Muscle of arm (tissue), 1 donor: ENCODE measurements at regions not wholly inside any gene's neighbourhood (a gene's known extent, or its start where the extent isn't known, plus 50 kb on each side); places are given as distances from the start of the nearest gene placed in this dataset.
"Not testable (repeated sequence)": the region's sequence is repeated elsewhere in the genome, so short reads cannot be mapped to it uniquely, and the experiment has no call there.

Experiments
- DNase-seq: peaks from one replicate; pipeline ENCODE4 v3.0.0-alpha.2; 2013

GRCh38 chr14:58730792-58731464 lies 93.2 kb downstream of the DACT1 start:
- DNase-seq, result no peak

DNA sequence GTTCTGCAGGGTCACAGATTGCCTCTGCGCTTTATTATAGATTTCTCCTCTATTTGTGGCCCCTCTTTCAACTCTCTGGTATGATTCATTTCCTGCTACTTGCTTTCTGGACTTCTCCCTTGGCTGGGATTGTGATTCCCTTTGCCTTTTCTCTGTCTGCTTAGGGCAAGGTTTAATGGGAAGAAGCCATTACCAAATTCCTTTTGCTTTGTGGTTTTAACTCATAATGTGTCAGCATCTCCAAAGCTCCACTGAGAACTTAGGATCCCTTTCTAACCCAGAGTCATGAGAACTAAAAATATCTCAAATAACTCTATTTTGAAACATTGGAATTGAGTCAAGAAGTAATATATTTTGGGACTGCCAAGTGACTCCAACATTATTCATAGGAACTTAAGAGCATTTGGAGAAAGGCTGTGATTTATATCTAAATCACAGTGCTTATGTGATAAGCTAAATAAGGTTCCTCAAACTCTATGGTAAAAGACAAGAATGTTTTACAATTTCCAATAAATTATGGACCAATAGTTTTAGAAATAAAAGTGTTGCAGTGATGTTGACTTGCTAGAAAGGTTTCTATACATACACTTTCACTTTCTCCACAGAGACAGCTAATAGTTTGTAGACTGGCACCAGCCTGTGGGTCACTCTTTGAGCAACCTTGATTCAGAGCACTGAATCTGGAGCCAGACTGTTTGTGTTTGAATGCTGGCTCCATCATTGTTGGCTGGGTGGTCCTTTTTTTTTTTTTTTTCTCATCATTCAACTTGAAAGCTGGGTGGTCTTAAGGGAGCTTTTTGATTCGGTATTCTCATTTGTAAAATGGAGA lies 93.9 kb downstream of the DACT1 start:
- DNase-seq, result no peak

GRCh38 chr14:58732387-58732786 lies 94.6 kb downstream of the DACT1 start:
- DNase-seq, result no peak

DNA sequence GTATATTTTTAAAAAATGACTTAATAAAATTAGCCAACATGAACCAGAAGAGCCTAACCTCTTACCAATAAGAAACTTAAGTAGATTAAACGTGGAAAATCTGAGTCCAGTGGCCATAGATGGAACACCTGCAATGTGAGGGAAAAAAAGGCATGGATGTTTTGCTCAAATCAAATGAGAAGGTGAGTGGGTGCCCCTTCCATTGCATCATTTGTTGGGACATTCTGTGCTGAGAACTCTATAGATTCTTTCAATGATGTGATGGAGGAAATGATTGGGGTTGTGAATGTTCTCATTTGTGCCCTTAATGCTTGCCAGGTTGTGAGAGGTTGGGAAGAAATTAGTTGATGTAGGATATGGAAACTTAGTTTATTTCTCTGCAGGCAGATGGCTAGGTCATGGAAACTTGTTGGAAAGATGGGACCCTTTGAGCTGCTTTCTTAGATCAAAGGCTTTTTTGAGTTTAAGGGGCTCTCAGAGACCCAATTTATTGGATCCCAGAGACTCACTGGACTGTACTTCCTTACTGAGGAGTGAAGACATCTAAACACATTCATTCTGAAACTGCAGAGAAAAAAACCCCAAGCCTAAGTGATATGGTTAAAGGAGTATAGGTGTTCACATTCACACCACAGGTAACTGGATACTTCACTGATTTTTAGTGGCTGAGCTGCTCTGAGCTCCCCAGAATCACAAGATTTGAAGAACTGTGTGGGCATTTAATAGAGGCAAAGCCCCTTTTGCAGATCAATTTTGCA lies 95.9 kb downstream of the DACT1 start:
- no peak for DNase-seq

DNA sequence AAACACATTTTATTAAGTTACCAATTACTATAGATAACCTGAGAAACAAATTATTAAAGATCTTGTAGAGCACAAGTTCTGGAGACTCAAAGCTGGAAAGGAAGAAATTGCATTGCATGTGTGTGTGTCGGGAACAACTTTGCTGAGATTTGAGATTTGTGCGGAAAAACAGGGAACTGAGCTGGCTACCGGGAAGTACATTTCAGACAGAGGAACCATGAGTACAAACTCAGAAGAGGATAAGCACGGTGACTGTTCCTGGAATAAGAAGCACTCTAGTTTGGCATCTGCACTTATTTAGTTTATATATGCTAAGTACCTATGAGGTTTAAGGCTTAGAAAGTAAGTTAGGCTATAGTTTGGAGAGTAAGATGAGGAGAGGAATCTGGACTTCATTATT lies 97.8 kb downstream of the DACT1 start:
- DNase-seq, result no peak

GRCh38 chr14:58736606-58737005 lies 98.8 kb downstream of the DACT1 start:
- DNase-seq, result no peak

GRCh38 chr14:58737511-58737910 lies 99.7 kb downstream of the DACT1 start:
- no peak for DNase-seq

- no peak for DNase-seq
Observed at GRCh38 chr14:58738189-58738836, 100.6 kb downstream of the DACT1 start.

- DNase-seq, result no peak
Observed at GRCh38 chr14:58738876-58739275, 101.1 kb downstream of the DACT1 start.

DNA sequence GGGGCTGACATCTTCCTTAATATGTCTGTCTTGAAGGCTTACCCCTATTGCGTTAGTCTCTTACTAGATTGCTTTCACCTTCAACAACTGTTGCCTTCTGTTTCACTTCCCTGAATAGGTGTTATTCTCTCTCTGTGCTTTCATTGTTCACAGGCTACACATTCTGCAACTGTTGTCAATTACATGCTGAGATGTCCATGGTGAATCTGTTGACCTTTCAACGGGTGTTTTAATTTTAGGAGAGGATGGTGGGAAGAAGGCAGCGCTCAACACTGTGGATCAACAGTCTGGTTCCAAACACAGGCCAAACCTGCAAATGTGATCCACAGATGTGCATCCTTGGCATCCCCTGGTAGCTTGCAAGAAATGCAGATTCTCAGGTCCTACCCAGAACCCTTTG lies 101.9 kb downstream of the DACT1 start:
- DNase-seq, result no peak

GRCh38 chr14:58740379-58740935 lies 102.7 kb downstream of the DACT1 start:
- peak; percentile 48 for DNase-seq

- DNase-seq, result no peak
Observed at GRCh38 chr14:58744801-58745394, 107.1 kb downstream of the DACT1 start.

DNA sequence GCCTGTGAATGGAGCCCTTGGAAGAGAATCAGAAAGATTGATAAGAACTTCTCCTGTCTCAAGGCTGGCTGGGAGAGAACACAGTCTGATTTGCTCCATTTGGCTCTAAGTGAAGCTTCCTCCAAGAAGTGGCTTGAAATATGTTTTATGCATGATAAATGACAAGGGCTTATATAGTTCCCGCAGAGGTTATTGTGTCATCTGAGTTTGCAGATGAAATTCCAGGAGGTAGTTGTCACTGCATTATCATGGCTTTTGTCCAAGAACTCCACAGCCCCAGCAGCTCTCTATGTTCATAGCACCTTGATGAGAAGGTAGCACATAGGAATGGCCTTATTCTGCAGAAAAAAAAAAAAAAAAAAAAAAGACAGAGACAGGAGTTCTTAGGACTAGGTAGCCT lies 108.5 kb downstream of the DACT1 start:
- no peak for DNase-seq

- DNase-seq, result no peak
Observed at GRCh38 chr14:58746701-58747100, 108.9 kb downstream of the DACT1 start.

DNA sequence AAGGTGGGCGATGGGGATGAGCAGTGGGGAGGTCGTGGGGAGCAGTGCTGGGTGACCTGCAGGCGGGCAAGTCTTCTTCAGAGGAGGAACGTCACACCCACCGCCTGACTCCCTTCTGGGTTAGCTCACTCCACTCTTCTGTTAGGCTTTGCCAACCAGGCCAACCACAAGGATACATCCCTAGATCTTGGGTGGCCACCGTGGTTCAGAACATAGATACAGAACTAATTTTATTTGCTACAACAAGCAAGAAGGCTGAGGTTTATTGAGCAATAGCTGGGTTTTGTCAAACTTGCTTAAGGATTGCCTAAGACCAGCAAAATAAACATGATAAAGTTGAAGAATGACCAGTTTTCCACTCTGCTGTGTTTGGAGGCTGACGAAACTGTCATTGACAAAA lies 109.4 kb downstream of the DACT1 start:
- no peak for DNase-seq

- not testable (repeated sequence) for DNase-seq
Observed at GRCh38 chr14:58748251-58748650, 110.5 kb downstream of the DACT1 start.

DNA sequence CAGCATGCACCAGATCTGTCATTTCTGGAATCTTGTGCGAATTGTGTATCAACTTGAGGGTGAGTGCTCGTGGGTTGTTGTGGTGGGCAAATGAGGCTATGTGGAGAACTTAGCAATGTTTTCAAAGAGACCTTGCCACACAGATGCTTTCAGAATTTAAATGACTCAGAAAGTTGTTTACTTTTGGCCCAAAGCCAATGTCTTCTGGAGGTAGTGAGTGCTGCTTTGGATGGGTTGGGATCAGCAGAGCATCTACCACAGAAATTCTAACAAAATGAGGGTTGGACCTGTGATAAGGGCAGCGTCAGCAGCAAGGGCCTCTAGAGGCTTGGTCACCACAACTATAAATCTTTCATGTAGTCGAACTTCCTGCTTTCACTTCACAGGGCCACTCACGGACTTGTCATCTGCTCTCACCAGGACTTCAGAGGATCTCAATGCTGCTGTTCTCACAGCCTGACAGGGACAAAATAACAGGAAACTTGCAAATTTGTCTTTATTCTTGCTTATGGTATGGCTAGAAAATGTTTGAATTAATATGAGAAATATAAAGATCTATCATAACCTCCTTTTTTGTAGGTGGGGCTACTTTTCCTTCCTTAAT lies 111.4 kb downstream of the DACT1 start:
- DNase-seq, result no peak

DNA sequence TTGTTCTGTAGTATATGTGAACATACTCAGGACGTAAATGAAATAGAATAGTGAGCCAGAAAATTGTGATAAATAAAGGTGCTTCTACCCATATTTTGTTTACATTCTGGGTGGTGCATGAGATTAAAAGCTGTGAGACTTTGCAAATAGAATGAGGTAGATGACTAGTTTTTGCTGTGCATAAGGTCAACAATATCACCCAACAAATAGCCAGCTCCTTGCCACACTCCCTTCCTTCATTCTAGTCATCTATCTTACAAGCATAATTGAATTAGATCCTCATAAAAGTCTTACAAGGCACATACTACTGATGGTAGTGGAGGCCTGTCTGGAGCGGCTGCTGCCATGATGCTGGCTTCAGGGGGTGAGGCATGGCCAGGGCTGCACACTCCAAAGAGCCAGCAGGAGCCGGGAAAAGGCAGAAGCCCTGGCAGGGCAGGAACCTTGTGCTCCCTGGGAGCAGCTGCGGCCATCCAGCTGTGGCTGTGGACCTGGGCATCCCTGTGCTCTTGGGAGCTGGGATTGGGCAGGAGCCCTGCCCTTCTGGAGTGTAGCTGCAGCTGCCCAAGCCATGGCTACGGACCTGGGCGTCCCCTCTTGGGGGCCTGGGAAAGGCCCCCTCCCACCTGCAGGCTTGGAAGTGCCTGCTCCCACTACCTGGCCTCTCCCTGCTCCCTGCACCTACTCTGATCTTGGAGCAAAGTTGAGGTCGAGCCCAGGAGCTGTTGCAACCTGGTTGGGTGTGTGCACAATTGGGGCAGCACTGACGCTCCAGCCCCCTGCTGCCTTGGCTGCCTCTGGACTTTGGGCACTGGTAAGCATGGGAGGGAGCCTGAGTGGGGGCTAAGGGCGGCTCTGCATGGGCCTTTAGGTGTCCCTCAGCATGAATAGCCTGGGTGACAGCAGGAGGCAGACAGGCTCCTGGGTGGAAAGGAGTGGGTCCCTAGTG lies 112.8 kb downstream of the DACT1 start:
- DNase-seq, result no peak

DNA sequence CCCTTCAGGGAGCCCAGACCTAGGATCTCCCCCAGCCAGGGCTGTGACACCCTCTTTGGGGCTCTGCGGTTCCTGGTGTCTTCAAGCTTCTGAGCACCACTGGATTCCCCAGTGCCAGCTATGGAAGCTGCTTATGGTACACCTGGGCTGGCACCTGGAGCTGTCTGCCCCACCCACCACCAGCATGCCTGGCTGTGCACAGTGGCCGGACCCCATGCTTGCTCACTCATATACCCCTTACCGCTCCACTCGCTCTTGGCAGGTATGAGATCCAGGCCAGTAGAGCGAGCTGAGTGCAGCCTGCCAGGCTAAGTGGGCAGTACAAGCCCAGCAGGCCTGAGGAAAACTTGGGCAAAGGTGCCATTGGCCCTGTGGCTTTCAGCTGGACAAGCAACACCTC lies 114.0 kb downstream of the DACT1 start:
- no peak for DNase-seq

DNA sequence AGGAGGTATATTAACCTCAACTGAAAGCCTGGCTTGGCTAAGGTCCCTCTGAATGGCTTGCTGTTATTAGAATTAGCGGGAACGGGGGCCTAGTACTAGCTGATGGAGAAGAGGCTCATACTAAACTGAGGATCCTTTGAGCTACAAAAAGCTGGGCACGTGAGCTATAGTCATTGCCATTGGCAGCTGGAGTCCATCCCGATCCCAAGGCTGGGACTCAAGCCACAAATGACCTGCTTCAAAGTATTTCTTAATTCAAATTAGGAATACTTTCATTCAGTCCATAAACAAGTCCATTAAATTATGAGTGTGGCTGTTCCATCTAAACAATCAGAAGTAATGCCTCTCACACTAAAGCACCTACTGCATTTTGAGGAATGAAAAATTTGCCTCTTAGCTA lies 114.5 kb downstream of the DACT1 start:
- no peak for DNase-seq
